ENCODE measurements at regions not wholly inside any gene's neighbourhood (a gene's known extent, or its start where the extent isn't known, plus 50 kb on each side); places are given as distances from the start of the nearest gene placed in this dataset.

- no peak for DNase-seq (ENCODE audit: low spot score)
Measured at GRCh38 chr14:29039171-29039570, 272.6 kb downstream of the FOXG1 start.

GRCh38 chr14:29042551-29042950 is 276.0 kb downstream of the FOXG1 start:
- no peak for DNase-seq (ENCODE audit: low spot score)

GRCh38 chr14:29043737-29044136 is 277.1 kb downstream of the FOXG1 start:
- no peak for DNase-seq (ENCODE audit: low spot score)

GRCh38 chr14:29045237-29045636 is 278.6 kb downstream of the FOXG1 start:
- DNase-seq (ENCODE audit: low spot score): no peak

GRCh38 chr14:29054119-29054518 is 287.5 kb downstream of the FOXG1 start:
- no peak for DNase-seq (ENCODE audit: low spot score)

GRCh38 chr14:29056041-29056566 is 289.5 kb downstream of the FOXG1 start:
- no peak for DNase-seq (ENCODE audit: low spot score)

- no peak for DNase-seq (ENCODE audit: low spot score)
Measured at GRCh38 chr14:29061702-29062101, 295.1 kb downstream of the FOXG1 start.

- no peak for DNase-seq (ENCODE audit: low spot score)
Measured at GRCh38 chr14:29062466-29062865, 295.9 kb downstream of the FOXG1 start.

- DNase-seq (ENCODE audit: low spot score): no peak
Measured at GRCh38 chr14:29062976-29063375, 296.4 kb downstream of the FOXG1 start.

- no peak for DNase-seq (ENCODE audit: low spot score)
Measured at GRCh38 chr14:29064305-29064900, 297.8 kb downstream of the FOXG1 start.

- DNase-seq (ENCODE audit: low spot score): no peak
Measured at GRCh38 chr14:29069228-29069627, 302.6 kb downstream of the FOXG1 start.

GRCh38 chr14:29075761-29076160 is 309.2 kb downstream of the FOXG1 start:
- DNase-seq (ENCODE audit: low spot score): no peak

GRCh38 chr14:29077916-29078315 is 311.3 kb downstream of the FOXG1 start:
- no peak for DNase-seq (ENCODE audit: low spot score)

GRCh38 chr14:29078810-29079522 is 312.4 kb downstream of the FOXG1 start:
- DNase-seq (ENCODE audit: low spot score): no peak

- DNase-seq (ENCODE audit: low spot score): no peak
Measured at GRCh38 chr14:29085546-29085945, 319.0 kb downstream of the FOXG1 start.

GRCh38 chr14:29089849-29090248 is 323.3 kb downstream of the FOXG1 start:
- DNase-seq (ENCODE audit: low spot score): no peak

GRCh38 chr14:29092121-29092520 is 325.5 kb downstream of the FOXG1 start:
- DNase-seq (ENCODE audit: low spot score): no peak

GRCh38 chr14:29097476-29097875 is 330.9 kb downstream of the FOXG1 start:
- no peak for DNase-seq (ENCODE audit: low spot score)

- DNase-seq (ENCODE audit: low spot score): no peak
Measured at GRCh38 chr14:29098656-29099055, 332.1 kb downstream of the FOXG1 start.

GRCh38 chr14:29102266-29102665 is 335.7 kb downstream of the FOXG1 start:
- DNase-seq (ENCODE audit: low spot score): no peak

GRCh38 chr14:29102996-29103395 is 336.4 kb downstream of the FOXG1 start:
- no peak for DNase-seq (ENCODE audit: low spot score)

- DNase-seq (ENCODE audit: low spot score): no peak
Measured at GRCh38 chr14:29108908-29109307, 342.3 kb downstream of the FOXG1 start.

- no peak for DNase-seq (ENCODE audit: low spot score)
Measured at GRCh38 chr14:29109589-29109988, 343.0 kb downstream of the FOXG1 start.

- DNase-seq (ENCODE audit: low spot score): no peak
Measured at GRCh38 chr14:29111554-29111953, 345.0 kb downstream of the FOXG1 start.
